Inferior parietal cortex (tissue), 1 donor: ENCODE measurements at regions not wholly inside any gene's neighbourhood (a gene's known extent, or its start where the extent isn't known, plus 50 kb on each side); places are given as distances from the start of the nearest gene placed in this dataset.
"Not testable (repeated sequence)": the region's sequence is repeated elsewhere in the genome, so short reads cannot be mapped to it uniquely, and the experiment has no call there.

Experiments used
- DNase-seq: peaks from one replicate; pipeline ENCODE4 v3.0.0-alpha.2; 2016; ENCODE audit errors: extremely low spot score

DNA sequence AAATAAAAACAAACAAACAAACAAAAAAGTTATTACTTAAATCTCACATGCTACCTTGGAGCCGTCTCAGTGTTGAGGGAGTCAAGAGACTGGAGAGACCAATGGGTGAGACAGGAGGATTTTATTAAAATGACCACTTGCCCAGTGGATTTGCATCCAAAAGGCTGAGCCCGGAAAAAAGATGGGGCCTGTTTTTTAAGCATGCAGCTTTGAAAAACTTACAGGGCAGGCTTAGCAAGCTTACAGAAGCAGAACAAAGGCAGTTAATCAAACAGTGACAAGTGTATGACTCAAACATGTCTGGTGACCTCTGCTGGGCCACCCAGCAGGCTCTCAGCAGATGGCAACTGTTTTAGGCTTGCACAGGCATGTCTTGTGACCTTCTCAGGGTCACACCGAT is 82.5 kb downstream of the POTEH start:
- DNase-seq, result not testable (repeated sequence)

DNA sequence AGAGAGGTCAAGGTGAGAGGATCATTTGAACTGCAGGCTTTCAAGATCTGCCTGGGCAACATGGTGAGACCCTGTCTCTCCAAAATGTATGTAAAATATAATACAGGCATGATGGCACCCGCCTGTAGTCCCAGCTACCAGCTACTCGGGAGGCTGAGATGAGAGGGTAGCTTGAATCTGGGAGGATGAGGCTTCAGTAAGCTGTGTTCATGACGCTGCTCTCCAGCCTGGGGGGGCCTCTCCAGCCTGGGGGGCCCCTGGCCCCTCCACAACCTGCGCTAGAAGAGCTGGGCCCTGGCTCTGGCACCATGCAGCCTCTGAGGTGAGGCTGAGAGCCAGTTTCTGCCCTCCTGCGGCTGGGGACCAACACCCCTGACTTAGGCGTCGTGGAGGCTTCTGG is 85.3 kb downstream of the POTEH start:
- not testable (repeated sequence) for DNase-seq

DNA sequence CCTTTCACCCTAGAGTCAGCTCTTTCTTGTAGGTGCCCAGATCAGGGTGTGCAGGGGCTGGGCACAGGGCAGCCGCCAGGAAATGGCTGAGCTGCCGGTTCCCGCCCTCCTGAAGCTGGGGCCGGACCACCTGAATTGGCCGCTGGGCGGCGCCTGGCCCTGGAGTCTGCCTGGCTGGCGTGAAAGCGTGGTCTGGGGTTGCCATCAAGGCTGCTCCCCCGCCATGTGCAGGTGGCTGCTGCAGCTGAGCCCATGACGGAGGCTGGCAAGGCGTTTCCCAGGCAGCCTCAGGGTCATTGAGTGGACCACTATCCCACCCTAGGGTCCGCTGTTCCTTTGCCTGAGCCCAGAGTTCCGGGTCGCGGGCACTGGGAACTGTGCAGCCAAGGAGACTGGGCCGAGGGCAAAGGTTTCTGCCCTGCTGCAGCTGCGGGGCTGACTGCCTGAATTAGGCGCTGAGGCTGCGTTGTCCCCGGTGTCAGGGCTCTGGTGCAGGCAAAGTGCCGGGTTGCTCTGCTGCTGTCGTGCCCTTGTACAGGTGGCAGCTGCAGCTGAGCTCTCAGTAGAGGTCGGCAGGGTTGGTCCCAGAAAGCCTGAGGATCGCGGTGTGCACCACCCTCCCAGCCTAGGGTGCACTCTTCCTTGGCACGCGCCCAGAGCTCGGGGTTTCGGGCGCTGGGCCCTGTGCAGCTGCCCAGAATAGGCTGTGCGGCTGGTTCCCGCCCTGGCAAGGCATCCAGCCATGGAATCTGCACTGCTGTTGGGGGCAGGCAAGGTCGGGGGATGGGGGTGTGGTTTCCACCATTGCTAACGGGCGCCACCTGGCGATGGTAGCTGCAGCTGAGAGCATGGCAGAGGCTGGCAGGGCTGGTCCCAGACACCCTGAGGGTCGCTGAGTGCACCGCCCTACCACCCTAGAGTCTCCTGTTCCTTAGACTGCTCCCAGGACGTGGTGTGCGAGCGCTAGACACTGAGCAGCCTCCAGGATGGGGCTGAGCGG is 86.1 kb downstream of the POTEH start:
- DNase-seq, result not testable (repeated sequence)

DNA sequence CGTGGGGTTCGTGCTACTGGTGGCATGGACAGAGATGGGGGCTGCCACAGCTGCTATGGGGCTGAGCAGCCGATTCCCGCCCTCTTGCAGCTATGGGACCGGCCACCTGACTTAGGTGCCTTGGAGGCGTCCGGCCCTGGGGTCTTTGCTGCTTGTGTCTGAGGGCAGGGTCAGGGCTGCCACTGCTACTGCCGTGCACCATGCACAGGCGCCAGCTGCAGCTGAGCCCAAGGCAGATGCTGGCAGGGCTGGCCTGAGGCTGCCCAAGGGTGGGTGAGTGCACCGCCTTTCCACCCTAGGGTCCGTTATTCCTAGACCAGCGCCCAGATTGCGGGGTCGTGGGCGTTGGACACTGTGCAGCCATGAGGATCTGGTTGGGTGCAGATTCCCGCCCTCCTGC is 86.9 kb downstream of the POTEH start:
- DNase-seq, result not testable (repeated sequence)

DNA sequence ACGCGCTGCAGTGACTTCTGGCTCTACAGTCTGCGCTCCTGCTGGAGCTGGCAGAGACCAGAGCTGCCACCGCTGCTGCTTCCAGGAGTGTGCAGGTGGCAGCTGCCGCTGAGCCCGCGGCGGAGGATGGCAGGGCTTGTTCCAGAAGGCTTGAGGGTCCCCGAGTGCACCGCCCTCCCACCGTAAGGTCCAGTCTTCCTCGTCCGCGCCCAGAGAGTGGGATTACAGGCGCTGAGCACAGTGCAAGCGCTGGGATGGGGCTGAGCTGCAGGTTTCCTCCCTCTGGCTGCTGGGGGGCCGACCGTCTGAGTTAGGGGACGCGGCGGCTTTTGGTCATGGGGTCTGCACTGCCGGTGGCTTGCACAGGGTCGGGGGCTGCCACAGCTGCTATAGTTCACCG is 87.3 kb downstream of the POTEH start:
- DNase-seq, result not testable (repeated sequence)

DNA sequence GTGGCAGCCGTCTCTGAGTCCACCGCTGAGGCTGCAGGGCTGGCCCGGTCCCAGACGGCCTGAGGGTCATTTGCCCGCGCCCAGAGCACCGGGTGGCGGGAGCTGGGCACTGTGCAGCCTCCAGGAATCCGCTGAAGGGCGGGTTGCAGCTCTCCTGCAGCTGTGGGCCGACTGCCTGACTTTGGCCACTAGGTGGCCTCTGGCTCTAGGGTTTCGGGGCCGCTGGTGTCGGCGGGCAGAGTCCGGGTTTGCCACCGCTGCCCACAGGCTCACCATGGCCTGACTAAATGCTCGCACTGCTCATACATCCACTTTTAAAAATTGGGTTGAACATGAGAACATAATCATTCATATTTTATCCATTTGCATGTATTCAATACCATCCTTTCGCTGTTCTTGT is 87.7 kb downstream of the POTEH start:
- not testable (repeated sequence) for DNase-seq

DNA sequence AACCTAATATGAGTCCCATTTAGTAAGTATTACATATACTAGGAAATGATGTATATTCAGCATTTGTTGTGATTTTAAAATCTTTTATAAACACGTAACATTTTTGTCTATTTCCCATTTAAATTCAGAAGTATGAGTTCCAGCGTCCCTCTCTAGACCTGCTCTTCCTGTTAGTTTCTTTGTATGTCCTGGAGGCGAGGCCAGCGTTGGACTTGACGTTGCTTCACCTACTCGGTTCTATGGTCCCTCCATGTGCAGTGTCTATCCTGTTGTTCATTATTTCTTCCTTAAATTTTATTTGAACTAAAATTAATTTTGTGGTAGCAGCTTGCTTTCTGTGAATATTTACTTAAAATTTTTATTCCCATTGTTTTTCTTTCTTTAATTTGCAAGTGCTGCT is 88.5 kb downstream of the POTEH start:
- DNase-seq, result not testable (repeated sequence)

DNA sequence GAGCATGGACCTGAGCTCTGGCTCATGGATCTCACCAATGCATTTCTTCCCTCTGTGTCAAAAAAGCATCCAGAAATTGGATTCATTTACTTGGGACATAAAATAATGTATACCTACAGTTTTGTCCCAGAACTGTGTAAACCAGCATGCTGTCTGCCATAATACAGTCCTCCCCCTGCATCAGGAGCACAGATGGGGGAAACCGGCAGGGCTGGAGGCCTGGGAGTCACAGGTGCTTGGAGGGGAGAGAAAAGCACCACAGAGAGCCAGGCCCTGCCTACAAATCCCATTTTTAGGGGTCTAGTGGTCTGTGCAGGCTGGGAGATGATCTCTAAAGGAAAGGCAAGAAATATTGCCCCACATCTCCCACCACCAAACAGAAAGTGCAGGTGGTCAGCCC is 91.8 kb downstream of the POTEH start:
- not testable (repeated sequence) for DNase-seq

DNA sequence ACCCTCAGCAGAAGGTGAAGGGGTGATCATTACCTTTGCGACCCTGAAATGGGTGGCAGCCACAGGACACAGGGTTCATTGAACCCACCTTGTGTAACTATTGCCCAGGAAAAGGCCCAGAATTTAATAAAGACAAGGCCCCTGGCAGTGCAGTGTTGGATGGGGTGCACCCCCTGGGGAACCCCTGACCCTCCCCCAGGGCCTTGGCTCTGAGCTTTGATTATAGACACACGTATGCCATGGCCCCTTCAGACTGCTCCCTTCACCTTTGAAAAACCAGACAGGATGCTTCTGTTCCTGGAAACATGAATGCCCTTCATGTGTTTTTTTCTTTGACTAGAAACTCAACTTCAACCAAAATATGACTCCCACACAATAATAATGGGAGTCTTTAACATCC is 93.1 kb downstream of the POTEH start:
- not testable (repeated sequence) for DNase-seq

DNA sequence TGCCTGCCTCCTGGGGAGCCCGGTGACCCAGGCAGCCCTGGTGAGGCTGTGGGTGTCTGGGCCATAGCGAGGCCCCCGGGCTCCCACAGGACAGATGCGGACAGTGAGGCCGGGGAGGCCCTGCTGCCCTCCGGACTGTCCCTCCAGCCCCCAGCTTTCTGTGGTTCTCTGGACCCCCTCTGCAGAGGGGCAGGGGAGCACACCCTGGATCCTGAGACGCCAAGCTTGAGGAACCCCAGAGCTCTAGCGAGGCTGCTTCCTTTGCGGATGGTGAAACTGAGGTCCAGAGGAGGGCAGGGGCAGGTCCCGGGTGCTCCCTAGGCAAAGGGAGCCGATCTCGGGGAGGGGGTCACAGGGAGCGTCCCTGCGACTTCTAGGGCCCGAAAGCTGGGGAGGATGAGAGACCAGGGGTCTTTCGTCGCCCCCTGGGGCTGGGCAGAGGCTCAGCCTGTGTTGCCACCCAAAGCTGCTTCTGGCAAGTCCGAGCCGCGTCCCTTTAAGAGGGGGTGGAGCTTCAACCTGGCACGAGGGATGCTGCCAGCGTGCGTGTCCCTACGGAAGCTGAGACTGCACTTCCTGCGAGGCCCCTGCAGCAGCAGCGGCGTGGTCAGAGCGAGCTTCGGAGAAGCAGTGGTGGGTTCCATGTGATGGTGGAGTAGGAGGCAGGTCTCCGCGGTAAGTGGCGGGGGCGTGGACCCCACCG is 94.7 kb downstream of the POTEH start:
- DNase-seq, result not testable (repeated sequence)

DNA sequence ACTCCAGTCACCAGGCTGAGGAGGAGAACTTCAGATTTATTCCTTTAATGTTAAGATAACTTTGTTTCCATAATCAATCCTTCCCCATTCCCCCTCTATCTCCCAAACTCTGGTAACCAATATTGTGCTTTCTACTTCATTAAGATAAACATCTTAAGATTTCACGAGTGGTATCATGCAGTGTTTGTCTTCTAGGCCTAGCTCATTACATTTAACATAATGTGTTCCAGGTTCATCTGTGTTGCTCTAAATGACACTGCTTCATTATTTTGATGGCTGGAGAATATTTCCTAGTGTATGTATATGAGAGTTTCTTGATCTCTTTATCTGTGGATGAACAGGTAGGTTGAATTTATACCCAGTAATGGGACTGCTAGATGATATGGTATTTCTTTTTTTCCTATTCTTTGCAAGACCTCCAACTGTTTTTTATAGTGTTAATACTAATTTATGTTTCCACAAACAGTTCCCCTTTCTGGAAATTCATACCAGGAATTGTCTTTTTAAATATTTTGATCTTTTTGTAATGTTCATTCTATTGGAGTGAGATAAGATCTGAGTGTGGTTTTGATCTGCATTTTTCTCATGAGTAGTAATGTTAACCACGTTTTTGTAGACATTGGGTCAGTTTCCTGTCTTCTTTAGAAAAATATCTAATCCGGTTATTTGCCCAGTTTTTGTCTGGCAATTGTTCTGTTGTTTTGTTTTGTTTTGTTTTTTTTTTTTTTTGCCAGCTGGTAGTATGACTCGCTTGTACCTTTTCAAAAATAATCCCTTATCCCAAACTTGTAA is 97.3 kb downstream of the POTEH start:
- peak; percentile 1 for DNase-seq

DNA sequence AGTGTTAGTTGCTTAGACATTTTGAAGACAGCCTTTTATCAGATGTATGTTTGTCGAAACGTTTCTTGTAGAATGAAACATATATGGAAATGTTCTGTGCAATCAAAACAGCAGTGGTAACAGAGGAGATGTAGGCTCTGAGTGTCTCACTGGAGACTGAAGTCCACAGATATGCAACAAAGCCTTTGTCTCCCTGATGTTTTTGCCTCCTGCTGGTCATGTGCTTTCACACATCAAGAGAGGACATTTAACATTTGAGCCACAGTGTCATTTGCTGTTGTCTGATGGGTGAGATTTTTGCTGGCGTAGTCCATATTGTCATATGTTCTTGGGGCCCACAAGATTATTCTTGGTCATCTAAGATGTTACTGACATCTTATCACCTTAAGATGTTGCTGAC is 101.7 kb downstream of the POTEH start:
- DNase-seq, result not testable (repeated sequence)

DNA sequence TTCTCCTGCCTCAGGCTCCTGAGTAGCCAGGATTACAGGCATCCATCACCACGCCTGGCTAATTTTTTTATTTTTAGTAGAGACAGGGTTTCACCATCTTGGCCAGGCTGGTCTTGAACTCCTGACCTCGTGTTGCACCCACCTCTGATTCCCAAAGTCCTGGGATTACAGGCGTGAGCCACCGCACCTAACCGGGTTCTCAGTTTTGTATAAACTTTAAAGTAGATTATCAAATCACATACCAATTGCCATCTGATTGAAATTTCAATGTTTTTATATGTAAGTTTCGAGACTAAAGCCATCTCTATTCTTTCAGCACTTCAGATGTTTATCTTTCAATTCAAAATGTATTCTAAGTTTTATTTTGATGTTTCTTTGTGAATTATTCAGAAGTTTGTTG is 110.1 kb downstream of the POTEH start:
- DNase-seq, result not testable (repeated sequence)

DNA sequence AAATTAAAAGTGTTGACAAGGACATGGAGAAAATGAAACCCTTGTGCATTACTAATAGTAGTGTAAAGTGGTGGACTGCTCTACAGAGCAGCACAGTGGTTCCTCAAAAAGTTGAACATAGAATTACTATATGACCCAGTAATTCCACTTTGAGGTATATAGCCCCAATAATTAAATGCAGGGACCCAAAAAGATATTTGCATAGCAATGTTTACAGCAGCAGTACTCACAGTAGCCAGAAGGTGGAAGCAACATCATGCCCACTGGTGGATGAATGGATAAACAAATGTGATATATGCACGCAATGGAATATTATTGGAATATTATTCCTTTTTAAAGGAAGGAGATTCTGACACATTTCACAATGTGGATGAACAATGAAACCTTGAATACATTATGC is 121.3 kb downstream of the POTEH start:
- DNase-seq, result not testable (repeated sequence)

DNA sequence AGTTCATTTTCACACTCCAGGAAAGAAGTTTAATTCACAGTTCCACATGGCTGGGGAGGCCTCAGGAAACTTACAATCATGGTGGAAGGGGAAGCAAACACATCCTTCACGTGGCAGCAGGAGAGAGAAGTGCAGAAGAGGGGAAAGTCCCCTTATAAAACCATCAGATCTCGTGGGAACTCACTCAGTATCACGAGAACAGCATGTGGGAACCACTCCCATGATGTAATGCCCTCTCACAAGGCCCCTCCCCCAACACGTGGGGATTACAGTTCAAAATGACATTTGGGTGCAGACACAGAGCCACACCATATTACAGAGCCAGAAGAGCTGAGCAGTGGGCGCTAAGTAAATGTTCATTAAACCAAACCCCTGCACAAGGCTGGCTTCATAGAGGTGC is 126.0 kb downstream of the POTEH start:
- not testable (repeated sequence) for DNase-seq

DNA sequence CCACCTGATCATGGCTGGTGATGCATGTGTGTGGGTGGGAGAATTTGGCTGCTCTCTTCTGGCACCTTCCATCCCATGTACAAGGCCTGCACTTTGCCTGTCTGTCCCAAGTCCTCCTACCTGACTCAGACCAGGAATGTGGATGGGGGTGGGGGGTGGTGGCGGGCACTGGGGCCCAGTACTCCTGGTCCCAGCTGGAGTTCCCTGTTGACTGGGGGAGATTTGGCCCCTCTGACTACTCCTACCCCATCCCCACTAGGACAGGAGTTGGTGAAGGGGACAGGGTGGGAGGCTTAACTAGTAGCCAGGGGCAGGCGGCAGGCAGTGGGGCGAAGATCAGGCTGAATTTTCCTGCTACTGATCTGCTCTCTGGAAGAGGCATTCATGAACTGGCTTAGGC is 126.6 kb downstream of the POTEH start:
- DNase-seq, result not testable (repeated sequence)

DNA sequence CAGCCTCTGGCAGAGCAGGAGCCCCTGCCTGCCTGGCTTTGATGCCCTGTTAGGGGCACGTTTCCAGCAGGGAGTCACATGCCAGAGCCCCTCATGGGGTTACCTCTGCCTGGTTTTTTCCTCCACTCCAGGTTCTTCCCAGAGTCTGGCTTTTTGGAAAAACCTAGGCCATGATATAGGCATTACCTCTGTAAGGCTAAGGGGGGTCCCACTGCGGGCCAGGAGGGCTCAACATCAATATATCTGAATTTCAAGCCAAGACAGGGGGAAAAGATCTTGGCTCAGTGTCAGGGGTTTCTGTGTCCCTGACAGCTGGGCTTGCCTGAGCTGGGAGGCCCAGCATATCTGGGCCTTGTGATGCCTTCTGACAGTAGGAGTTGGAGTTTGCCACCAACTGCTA is 127.4 kb downstream of the POTEH start:
- DNase-seq, result not testable (repeated sequence)

DNA sequence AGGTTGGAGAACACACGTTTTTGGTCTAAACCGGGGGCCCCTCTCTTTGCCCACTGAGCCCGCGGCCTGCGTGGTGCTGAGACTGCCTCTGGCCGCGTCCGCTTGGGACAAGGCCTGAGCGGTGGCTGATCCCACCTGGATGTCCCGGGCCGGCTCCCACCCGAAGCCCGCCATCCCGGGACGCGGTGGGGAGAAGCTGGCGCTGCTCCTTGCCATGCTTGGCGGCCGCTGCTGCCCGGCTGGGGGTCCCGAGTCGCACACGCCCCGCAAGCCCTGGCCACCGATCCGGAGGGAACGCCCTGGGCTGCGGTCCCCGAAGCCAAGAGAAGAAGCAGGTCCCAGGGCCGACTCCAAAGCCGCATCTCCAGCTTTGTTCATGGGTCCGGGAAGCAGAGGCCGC is 130.1 kb downstream of the POTEH start:
- not testable (repeated sequence) for DNase-seq

DNA sequence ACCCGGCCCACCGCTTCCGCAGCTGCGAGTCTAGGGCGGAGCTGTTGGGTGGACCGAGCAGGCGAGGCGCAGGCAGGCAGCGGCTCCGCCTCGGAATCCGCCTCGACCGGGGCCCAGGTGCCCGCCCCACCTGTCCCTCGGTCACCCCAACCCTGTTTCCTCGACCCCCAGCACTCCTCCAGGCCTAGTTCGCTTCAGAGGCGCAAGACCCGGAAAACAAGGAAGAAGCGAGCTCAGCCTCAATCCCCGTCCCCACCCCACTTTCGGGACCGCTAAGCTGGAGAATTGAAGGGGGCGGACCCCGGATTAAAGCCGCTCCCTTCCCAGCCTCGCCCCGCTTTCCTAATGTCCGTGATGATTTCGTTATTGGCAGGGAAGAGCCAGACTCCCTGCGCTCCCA is 131.3 kb downstream of the POTEH start:
- DNase-seq, result not testable (repeated sequence)

DNA sequence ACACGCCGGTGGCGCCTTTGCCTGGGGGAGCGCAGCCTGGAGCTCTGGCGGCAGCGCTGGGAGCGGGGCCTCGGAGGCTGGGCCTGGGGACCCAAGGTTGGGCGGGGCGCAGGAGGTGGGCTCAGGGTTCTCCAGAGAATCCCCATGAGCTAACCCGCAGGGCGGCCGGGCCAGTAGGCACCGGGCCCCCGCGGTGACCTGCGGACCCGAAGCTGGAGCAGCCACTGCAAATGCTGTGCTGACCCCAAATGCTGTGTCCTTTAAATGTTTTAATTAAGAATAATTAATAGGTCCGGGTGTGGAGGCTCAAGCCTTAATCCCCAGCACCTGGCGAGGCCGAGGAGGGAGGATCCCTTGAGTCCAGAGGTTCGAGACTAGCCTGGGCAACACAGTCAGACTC is 132.2 kb downstream of the POTEH start:
- not testable (repeated sequence) for DNase-seq

DNA sequence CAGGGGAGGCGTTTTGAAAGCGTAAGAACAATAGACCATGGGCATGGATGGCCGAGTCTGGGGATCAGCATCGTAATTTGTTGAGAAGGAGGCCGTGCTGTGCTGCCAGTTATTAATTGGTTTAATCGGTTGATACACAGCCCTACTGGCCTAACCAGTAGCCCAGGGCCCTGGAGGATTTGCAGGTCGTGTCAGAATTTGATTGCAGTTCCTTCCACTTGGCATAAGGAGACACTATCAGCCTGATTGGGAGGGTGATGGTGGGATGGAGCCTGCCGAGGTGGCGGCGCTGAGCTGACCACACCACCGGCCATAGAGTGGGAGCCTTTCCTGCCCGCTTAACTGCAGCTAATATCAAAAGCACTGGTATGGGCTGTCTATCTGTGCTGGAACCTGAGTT is 133.4 kb downstream of the POTEH start:
- not testable (repeated sequence) for DNase-seq

DNA sequence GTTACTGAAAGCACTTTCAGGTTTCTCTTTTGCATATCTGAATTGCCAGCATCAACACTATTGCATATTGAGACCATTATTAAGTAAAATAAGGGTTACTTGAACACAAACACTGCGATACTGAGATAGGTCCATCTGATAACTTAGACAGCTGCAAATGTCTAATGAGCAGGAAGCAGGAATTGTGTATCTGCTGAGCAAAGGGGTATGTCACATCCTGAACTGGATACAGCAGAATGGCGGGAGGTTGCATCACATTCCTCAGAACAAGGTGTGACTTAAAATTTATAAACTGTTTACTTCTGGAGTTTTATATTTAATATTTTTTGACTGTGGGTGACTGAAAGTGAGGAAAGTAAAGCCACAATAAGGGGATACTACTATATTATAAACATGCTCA is 142.4 kb downstream of the POTEH start:
- not testable (repeated sequence) for DNase-seq
